22Rv1 (cell line): ENCODE measurements at regions not wholly inside any gene's neighbourhood (a gene's known extent, or its start where the extent isn't known, plus 50 kb on each side); places are given as distances from the start of the nearest gene placed in this dataset.

Experiments
- H3K27ac ChIP-seq: fragments of 450-650 bp; 2 replicates; pipeline ENCODE4 v1.5.1; 2017
- ZFX ChIP-seq: fragments of 450-650 bp; IDR thresholded peaks from 2 replicates; pipeline ENCODE4 v1.6.1; 2017; ENCODE audit warnings: antibody characterized with exemption, borderline replicate concordance
- TF ChIP-seq, protein P1 (sequence below): fragments of 450-650 bp; IDR thresholded peaks from 2 replicates; pipeline ENCODE4 v1.5.1; 2017; ENCODE audit warnings: mild to moderate bottlenecking

DNA sequence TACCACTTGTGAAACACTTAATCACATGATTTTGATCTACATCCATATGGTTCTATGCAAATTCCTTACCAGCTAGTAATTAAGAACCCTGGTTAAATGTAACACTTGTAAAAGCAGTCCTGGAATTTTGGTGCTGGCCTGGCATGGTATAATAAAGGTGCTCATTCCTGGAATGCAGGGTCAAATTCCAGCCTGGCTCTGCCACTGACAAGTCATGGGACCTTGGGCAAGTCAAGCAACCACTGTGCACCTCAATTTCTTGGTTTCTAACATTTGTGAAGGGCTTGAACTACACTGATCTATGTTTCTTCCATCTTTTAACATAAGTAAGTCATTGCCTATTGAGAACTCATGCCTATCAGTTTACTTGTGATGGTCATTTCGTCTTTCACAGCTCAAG is 91.9 kb upstream of the PIK3CG start:
- TF ChIP-seq, protein P1, sequence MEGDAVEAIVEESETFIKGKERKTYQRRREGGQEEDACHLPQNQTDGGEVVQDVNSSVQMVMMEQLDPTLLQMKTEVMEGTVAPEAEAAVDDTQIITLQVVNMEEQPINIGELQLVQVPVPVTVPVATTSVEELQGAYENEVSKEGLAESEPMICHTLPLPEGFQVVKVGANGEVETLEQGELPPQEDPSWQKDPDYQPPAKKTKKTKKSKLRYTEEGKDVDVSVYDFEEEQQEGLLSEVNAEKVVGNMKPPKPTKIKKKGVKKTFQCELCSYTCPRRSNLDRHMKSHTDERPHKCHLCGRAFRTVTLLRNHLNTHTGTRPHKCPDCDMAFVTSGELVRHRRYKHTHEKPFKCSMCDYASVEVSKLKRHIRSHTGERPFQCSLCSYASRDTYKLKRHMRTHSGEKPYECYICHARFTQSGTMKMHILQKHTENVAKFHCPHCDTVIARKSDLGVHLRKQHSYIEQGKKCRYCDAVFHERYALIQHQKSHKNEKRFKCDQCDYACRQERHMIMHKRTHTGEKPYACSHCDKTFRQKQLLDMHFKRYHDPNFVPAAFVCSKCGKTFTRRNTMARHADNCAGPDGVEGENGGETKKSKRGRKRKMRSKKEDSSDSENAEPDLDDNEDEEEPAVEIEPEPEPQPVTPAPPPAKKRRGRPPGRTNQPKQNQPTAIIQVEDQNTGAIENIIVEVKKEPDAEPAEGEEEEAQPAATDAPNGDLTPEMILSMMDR = no peak
- no peak for TF ChIP-seq ZFX
- no peak overlapping the region for H3K27ac ChIP-seq

DNA sequence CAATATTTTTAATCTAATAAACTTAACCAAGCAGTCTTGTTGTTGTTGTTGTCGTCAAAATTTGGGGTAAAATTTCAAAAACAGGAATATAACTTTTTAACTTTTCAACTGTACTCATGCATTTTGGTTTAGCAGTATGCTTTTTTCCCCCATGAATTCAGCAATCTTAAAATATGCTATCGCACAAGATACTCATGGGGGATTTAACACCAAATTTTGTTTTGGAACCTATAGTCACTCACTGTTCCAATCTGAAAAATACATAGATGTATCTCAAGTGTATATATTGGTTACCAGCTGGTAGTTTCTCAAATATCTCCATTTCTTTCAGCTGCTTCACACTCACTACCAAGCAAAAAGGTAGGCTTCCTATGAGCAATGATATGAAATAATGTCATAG is 91.4 kb upstream of the PIK3CG start:
- H3K27ac ChIP-seq = no peak overlapping the region
- TF ChIP-seq, protein P1 = no peak
- no peak for TF ChIP-seq ZFX

DNA sequence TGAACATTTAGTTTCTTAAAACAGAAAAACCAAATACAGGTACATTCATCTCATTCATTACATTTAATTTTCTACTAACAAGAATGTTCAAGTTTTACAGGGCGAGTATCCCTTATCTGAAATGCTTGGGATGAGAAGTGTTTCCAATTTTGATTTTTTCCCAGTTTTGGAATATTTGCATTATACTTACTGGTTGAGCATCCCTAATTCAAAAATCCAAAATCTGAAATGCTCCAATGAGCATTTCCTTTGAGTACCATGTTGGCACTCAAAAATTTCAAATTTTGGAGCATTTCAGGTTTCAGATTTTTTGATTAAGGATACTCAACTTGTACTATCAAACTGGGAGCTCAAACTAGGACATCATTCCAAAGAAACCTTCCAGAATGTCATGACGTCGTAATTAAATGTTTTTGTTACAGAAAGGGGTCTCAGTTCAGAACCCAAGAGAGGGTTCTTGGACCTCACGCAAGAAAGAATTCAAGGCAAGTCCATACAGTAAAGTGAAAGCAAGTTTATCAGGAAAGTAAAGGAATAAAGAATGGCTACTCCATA is 90.8 kb upstream of the PIK3CG start:
- TF ChIP-seq, protein P1 = no peak
- TF ChIP-seq ZFX = no peak
- H3K27ac ChIP-seq = no peak overlapping the region

DNA sequence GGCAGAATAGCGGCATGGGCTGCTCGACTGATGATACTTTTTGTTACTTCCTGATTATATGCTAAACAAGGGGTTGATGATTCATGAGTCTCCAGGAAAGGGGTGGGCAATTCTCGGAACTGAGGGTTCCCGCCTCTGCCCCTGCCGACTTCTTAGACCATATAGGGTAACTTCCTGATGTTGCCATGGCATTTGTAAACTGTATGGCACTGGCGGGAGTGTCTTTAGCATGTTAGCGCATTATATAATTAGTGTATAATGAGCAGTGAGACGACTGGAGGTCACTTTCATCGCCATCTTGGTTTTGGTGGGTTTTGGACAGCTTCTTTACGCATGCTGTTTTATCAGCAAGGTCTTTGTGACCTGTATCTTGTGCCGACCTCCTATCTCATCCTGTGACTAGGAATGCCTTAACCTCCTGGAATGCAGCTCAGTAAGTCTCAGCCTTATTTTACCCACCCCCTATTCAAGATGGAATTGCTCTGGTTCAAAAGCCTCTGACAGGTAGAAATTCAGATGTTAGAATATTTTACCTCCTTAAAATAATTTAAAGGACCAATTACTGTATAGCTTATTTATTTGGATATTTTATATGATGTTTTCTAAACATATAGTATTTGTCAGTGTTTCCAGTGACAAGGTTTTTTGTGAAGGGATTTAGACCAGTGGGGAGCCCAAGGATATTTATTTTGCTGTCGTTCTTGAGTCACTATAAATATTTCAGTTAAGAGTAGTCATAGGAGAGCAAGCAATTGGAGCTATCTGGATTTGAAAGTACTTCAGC is 90.1 kb upstream of the PIK3CG start:
- H3K27ac ChIP-seq = no peak overlapping the region
- no peak for TF ChIP-seq ZFX
- TF ChIP-seq, protein P1 = no peak

DNA sequence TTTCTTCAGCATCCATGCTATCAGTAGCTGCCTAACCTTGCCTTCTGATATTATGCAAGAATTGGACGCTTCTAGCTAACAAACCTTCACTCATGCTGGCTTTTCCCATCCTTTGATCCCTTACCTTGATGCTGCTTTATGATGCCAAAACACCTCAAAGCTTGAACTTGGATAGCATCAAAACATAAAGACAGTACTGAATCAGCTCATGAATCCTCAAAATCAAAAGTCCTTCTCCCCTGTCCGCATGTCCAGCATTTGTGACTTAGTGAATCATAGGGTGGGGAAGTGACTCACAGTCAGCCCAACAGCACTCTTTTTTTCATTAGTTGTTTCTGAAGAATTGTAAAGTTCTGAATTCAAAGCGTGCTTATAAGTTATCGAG is 89.5 kb upstream of the PIK3CG start:
- no peak overlapping the region for H3K27ac ChIP-seq
- TF ChIP-seq, protein P1 = no peak
- no peak for TF ChIP-seq ZFX

DNA sequence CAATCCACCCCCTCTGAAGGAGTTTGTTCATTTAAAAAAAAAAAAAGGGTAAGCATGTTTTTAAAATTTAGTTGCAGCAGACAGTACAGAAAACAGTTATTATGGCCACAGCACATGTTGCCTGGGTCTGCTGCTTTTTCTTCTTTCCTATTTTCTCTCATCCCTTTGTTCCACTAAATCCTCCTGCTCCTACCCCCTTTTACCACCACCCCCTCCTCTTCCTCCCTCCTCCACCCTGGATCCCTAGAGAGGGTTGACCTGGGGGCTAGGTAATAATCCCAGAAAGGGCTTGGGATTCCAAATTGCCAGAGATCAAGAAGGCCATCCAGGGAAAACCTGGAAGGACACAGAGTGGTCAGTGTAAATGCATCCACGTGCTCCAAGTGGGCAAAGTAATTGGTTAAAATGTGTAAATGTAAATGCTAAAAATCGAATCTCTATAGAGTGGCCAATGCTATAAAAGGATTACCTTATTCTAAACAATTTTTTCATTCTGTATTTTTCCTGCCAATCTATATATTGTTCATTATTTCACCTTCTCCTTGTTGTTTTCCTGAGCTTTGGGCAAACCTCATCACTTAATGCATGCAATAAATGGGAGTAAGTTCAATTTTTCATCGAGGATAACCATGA is 89.0 kb upstream of the PIK3CG start:
- H3K27ac ChIP-seq = no peak overlapping the region
- TF ChIP-seq, protein P1 = no peak
- TF ChIP-seq ZFX = no peak
